Upper lobe of left lung (tissue), 4 donors: ENCODE measurements at regions not wholly inside any gene's neighbourhood (a gene's known extent, or its start where the extent isn't known, plus 50 kb on each side); places are given as distances from the start of the nearest gene placed in this dataset.

ENCODE experiments used
- CTCF ChIP-seq, 6 experiments: fragments of 450-650 bp in 4 of 6; fragments of 200-600 bp in 2 of 6; sonication (generic) in 2 of 6; IDR thresholded peaks; one replicate each; pipeline ENCODE4 v1.5.1; 2016 to 2019; ENCODE audit warnings: antibody characterized with exemption in 6 of 6
- EP300 ChIP-seq, 4 donors: sonication (generic); formaldehyde crosslinking; IDR thresholded peaks; one replicate each; pipeline ENCODE4 v1.5.1; 2017; ENCODE audit warnings: antibody characterized with exemption in 4 of 4, control low read depth in 2 of 4
- POLR2A ChIP-seq, 4 donors: fragments of 450-650 bp; IDR thresholded peaks; one replicate each; pipeline ENCODE4 v1.5.1; 2016 to 2017; ENCODE audit warnings: antibody characterized with exemption in 4 of 4, mild to moderate bottlenecking in 2 of 4
- POLR2AphosphoS5 ChIP-seq, 2 donors: sonication (generic); formaldehyde crosslinking; IDR thresholded peaks; one replicate each; pipeline ENCODE4 v1.5.1; 2017; ENCODE audit warnings: antibody characterized with exemption in 2 of 2

DNA sequence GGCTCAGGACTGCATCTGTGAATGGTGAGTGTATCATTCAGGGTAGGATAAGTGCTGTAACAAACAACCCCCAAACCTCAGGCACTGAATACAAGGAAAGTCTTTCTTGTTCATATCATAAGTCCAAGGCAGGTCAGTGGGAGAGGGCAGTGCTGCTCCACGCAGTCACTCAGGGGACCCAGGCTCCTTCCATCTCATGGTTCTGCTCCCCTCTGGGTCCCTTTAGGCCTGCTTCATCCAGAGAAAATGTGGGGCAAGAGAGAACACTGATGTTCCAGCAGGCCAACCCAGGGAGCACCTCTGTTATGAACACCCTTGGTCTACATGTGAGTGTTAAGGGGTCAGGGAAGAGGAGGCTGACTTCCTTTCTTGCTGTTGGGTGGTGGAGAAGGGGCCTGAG, 187.8 kb downstream of the CHST1 start:
- TF ChIP-seq POLR2AphosphoS5 (IDR thresholded peaks at IDR 0.05) = no peak
- TF ChIP-seq CTCF (IDR thresholded peaks at IDR 0.05) = no peak
- no peak for TF ChIP-seq POLR2A (IDR thresholded peaks at IDR 0.05)
- no peak for TF ChIP-seq EP300 (IDR thresholded peaks at IDR 0.05)
